ENCODE measurements at regions not wholly inside any gene's neighbourhood (a gene's known extent, or its start where the extent isn't known, plus 50 kb on each side); places are given as distances from the start of the nearest gene placed in this dataset.

DNA sequence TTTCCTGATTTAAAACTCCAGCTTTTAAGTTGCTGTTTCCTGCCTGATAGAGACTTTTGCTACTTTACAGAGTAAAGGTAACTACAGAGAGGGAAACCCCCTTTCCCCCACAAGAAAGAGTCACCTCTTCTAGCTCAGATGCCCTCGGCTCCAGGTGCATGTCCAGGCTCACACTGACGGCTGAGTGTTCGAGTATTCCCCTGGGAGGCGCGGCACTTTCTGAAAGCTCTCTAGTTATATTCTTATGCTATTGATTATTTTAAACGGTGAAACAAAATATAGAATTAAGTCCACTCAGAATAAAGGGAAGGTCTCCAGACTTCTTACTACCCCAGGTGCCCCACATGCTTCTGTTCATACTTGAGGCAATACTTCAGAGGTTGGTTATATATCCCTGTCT is 160.3 kb upstream of the FMN2 start:
- TF ChIP-seq, protein P1, sequence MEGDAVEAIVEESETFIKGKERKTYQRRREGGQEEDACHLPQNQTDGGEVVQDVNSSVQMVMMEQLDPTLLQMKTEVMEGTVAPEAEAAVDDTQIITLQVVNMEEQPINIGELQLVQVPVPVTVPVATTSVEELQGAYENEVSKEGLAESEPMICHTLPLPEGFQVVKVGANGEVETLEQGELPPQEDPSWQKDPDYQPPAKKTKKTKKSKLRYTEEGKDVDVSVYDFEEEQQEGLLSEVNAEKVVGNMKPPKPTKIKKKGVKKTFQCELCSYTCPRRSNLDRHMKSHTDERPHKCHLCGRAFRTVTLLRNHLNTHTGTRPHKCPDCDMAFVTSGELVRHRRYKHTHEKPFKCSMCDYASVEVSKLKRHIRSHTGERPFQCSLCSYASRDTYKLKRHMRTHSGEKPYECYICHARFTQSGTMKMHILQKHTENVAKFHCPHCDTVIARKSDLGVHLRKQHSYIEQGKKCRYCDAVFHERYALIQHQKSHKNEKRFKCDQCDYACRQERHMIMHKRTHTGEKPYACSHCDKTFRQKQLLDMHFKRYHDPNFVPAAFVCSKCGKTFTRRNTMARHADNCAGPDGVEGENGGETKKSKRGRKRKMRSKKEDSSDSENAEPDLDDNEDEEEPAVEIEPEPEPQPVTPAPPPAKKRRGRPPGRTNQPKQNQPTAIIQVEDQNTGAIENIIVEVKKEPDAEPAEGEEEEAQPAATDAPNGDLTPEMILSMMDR (IDR thresholded peaks at IDR 0.05 in 4 of 5, conservative IDR thresholded peaks at IDR 0.05 in 1 of 5): no peak
- TF ChIP-seq POLR2A (IDR thresholded peaks at IDR 0.05): no peak

Data from gastrocnemius medialis (tissue), 4 donors.